HCT116 (cell line): ENCODE measurements at regions not wholly inside any gene's neighbourhood (a gene's known extent, or its start where the extent isn't known, plus 50 kb on each side); places are given as distances from the start of the nearest gene placed in this dataset.
"Not testable (repeated sequence)": the region's sequence is repeated elsewhere in the genome, so short reads cannot be mapped to it uniquely, and the experiment has no call there.

Source experiments
- ATAC-seq: fragments of 200-7000 bp; cut with Tn5 transposase; 2 replicates; pipeline ENCODE4 v1.9.1; 2020; ENCODE audit warnings: mild to moderate bottlenecking, moderate library complexity
- BruUV-seq: library from RNA; stranded (reverse); fragments of 400-500 nt; replicated peaks from 2 replicates; lab custom pipeline; 2021; lab: Mats Ljungman, UMichigan
- CTCF ChIA-PET: fragments of 300-600 bp; sonication (Branson Sonifier 250); formaldehyde crosslinking; loops from one replicate; lab custom pipeline; 2021; ENCODE audit warnings: antibody characterized with exemption; lab: Charles Lee
- POLR2A ChIA-PET: fragments of 300-600, 350-600 bp; sonication (Branson Sonifier 250); formaldehyde crosslinking; loops from one replicate; lab custom pipeline; 2021; ENCODE audit warnings: antibody characterized with exemption; lab: Charles Lee
- RAD21 ChIA-PET, 2 experiments: fragments of 300-600 bp; sonication (Branson Sonifier 250); formaldehyde crosslinking; loops; one replicate each; lab custom pipeline; 2023; ENCODE audit warnings: low total read pairs in 2 of 2; ENCODE audit not compliant: uncharacterized antibody in 2 of 2, unreplicated experiment in 2 of 2, low non-redundant PET in 1 of 2; lab: Charles Lee
- DNase-seq: peaks from one replicate; pipeline ENCODE4 v3.0.0-alpha.2; 2010; ENCODE audit warnings: low read depth, low spot score
- H2AFZ ChIP-seq: fragments of 200-600 bp; shearing (Covaris generic), sonication (generic); 2 replicates; pipeline ENCODE4 v1.6.1; 2017; ENCODE audit warnings: low read depth, mixed run types, mixed read lengths, antibody characterized with exemption, low read length; ENCODE audit not compliant: poor library complexity, severe bottlenecking
- H3K27ac ChIP-seq: 2 replicates; pipeline ENCODE4 v1.5.1; 2012; ENCODE audit warnings: low read depth, low read length
- H3K27me3 ChIP-seq: fragments of 200-600 bp; sonication (generic); 2 replicates; pipeline ENCODE4 v1.6.1; 2016; ENCODE audit warnings: mixed run types, low read length, mixed read lengths; ENCODE audit not compliant: insufficient read depth
- H3K36me3 ChIP-seq, 2 experiments: fragments of 200-500 bp in 1 of 2; fragments of 200-600 bp in 1 of 2; sonication (Bioruptor generic) in 1 of 2; sonication (generic) in 1 of 2; 2 replicates each; pipeline versions ENCODE4 v1.5.1 to v1.6.1; 2014 to 2016; ENCODE audit warnings: low read length in 2 of 2, inconsistent platforms in 1 of 2, mixed read lengths in 1 of 2, mixed run types in 1 of 2; ENCODE audit not compliant: insufficient read depth in 2 of 2, control insufficient read depth in 1 of 2
- H3K4me1 ChIP-seq, 2 experiments: fragments of 200-600 bp in 1 of 2; sonication (generic) in 1 of 2; 2 replicates each; pipeline versions ENCODE4 v1.5.1 to v1.6.1; 2012 to 2017; ENCODE audit warnings: low read length in 2 of 2, inconsistent platforms in 1 of 2, mild to moderate bottlenecking in 1 of 2, mixed read lengths in 1 of 2, mixed run types in 1 of 2, moderate library complexity in 1 of 2; ENCODE audit not compliant: insufficient read depth in 2 of 2, control insufficient read depth in 1 of 2
- H3K4me2 ChIP-seq: fragments of 200-600 bp; sonication (generic); 2 replicates; pipeline ENCODE4 v1.6.1; 2017; ENCODE audit warnings: mixed run types, low read length, mixed read lengths
- H3K4me3 ChIP-seq, 2 experiments: fragments of 200-600 bp in 1 of 2; sonication (generic) in 1 of 2; replicated peaks in 1 of 2; 2 replicates each; pipeline ENCODE4 v1.5.1; 2011 to 2016; ENCODE audit warnings: low read length in 2 of 2, control low read depth in 1 of 2, low read depth in 1 of 2, mild to moderate bottlenecking in 1 of 2, mixed read lengths in 1 of 2, mixed run types in 1 of 2
- H3K79me2 ChIP-seq: fragments of 200-600 bp; sonication (generic); 2 replicates; pipeline ENCODE4 v1.6.1; 2017; ENCODE audit warnings: mild to moderate bottlenecking, mixed run types, low read length, moderate library complexity, mixed read lengths; ENCODE audit not compliant: insufficient read depth
- H3K9ac ChIP-seq: fragments of 200-600 bp; sonication (generic); 2 replicates; pipeline ENCODE4 v1.6.1; 2016; ENCODE audit warnings: low read length, mixed read lengths
- H3K9me2 ChIP-seq: fragments of 200-600 bp; sonication (generic), shearing (Covaris generic); 2 replicates; pipeline ENCODE4 v1.6.1; 2017; ENCODE audit warnings: mixed run types, mild to moderate bottlenecking, moderate library complexity; ENCODE audit not compliant: insufficient read depth
- H3K9me3 ChIP-seq, 2 experiments: fragments of 200-500 bp in 1 of 2; fragments of 200-600 bp in 1 of 2; sonication (Bioruptor generic) in 1 of 2; sonication (generic) in 1 of 2; 2 replicates each; pipeline ENCODE4 v1.6.1; 2014 to 2017; ENCODE audit warnings: low read length in 2 of 2, mixed read lengths in 2 of 2, inconsistent platforms in 1 of 2, low read depth in 1 of 2, mild to moderate bottlenecking in 1 of 2, mixed run types in 1 of 2, moderate library complexity in 1 of 2; ENCODE audit not compliant: control insufficient read depth in 1 of 2, insufficient read depth in 1 of 2
- H4K20me1 ChIP-seq: fragments of 200-600 bp; sonication (generic), shearing (Covaris generic); 2 replicates; pipeline ENCODE4 v1.6.1; 2017; ENCODE audit warnings: mixed run types, mild to moderate bottlenecking, moderate library complexity; ENCODE audit not compliant: insufficient read depth
- ATF3 ChIP-seq: IDR thresholded peaks from 2 replicates; pipeline ENCODE4 v1.6.1; 2012
- CBX3 ChIP-seq: IDR thresholded peaks from 2 replicates; pipeline ENCODE4 v1.6.1; 2012; ENCODE audit warnings: low read depth
- CTCF ChIP-seq, 3 experiments: fragments of 200-600 bp in 1 of 3; sonication (generic) in 1 of 3; IDR thresholded peaks in 2 of 3; conservative IDR thresholded peaks in 1 of 3; 2 replicates each; pipeline ENCODE4 v1.5.1; 2012 to 2017; ENCODE audit warnings: low read depth in 2 of 3, low read length in 2 of 3, antibody characterized with exemption in 1 of 3, borderline replicate concordance in 1 of 3, control low read depth in 1 of 3, mild to moderate bottlenecking in 1 of 3, mixed read lengths in 1 of 3, mixed run types in 1 of 3, moderate library complexity in 1 of 3; ENCODE audit not compliant: insufficient read depth in 1 of 3
- EGR1 ChIP-seq: IDR thresholded peaks from 2 replicates; pipeline ENCODE4 v1.6.1; 2012; ENCODE audit warnings: low read depth
- ELF1 ChIP-seq: IDR thresholded peaks from 2 replicates; pipeline ENCODE4 v1.6.1; 2012; ENCODE audit warnings: low read depth, borderline replicate concordance
- JUND ChIP-seq: IDR thresholded peaks from 2 replicates; pipeline ENCODE4 v1.6.1; 2012
- MAX ChIP-seq: IDR thresholded peaks from 2 replicates; pipeline ENCODE4 v1.6.1; 2012
- POLR2A ChIP-seq: IDR thresholded peaks from 2 replicates; pipeline ENCODE4 v1.7.0; 2011; ENCODE audit warnings: borderline replicate concordance; ENCODE audit not compliant: insufficient read depth, insufficient read length; ENCODE audit errors: extremely low read depth
- RAD21 ChIP-seq: IDR thresholded peaks from 2 replicates; pipeline ENCODE4 v1.6.1; 2012; ENCODE audit warnings: low read depth, mild to moderate bottlenecking
- REST ChIP-seq: IDR thresholded peaks from 2 replicates; pipeline ENCODE4 v1.6.1; 2012; ENCODE audit warnings: low read depth
- TCF7L2 ChIP-seq: IDR thresholded peaks from 2 replicates; pipeline ENCODE4 v1.7.0; 2011; ENCODE audit warnings: borderline replicate concordance, inconsistent platforms; ENCODE audit not compliant: insufficient read depth, insufficient read length; ENCODE audit errors: extremely low read depth
- YY1 ChIP-seq: IDR thresholded peaks from 2 replicates; pipeline ENCODE4 v1.6.1; 2011; ENCODE audit warnings: low read length, low read depth, moderate library complexity, mild to moderate bottlenecking; ENCODE audit not compliant: insufficient replicate concordance; ENCODE audit errors: extremely low read depth
- ZBTB33 ChIP-seq: IDR thresholded peaks from 2 replicates; pipeline ENCODE4 v1.6.1; 2011; ENCODE audit warnings: mild to moderate bottlenecking, low read length, moderate library complexity; ENCODE audit not compliant: insufficient replicate concordance; ENCODE audit errors: extremely low read depth
- ZFX ChIP-seq: fragments of 450-650 bp; IDR thresholded peaks from 2 replicates; pipeline ENCODE4 v1.6.1; 2017
- intact Hi-C: fragments of 100-400 bp; cut with micrococcal nuclease; formaldehyde crosslinking; loops from 2 replicates; pipeline ENCODE4 v1.10.0; 2022

GRCh38 chr20:53855733-53856132 is 214.7 kb downstream of the BCAS1 start:
- Histone ChIP-seq H3K4me1 (peaks cover 6 to 9% of the 10 kb centered on the region in 2 experiments), H3K36me3 (no peaks in the 10 kb centered on the region), H3K27me3 (no peaks in the 10 kb centered on the region), H4K20me1 (no peaks in the 10 kb centered on the region), H3K27ac (no peak overlapping the region), H3K4me3 (no peak overlapping the region), H3K9me3 (no peaks in the 10 kb centered on the region), H3K9ac (no peak overlapping the region), H3K79me2 (no peaks in the 10 kb centered on the region), H3K9me2 (no peaks in the 10 kb centered on the region), H2AFZ (no peak overlapping the region), H3K4me2 (no peak overlapping the region)
- RAD21 ChIA-PET, result no interaction called here
- no TSS peak for BruUV-seq
- ATAC-seq (no peak), DNase-seq (no peak)
- CTCF ChIA-PET, result no interaction called here
- POLR2A ChIA-PET, result interaction anchor here (0.6 kb wide), 1 partner anchor 241 kb away, joined by 4 read pairs; no protein-coding TSS in a partner anchor
- TF ChIP-seq EGR1 (no peak), ELF1 (no peak), CTCF (IDR thresholded peaks at IDR 0.05 in 2 of 3, conservative IDR thresholded peaks at IDR 0.05 in 1 of 3; ENCODE audit: borderline replicate concordance in 1 of 3, insufficient read depth in 1 of 3, low read depth in 2 of 3, low read length in 2 of 3) (no peak), REST (no peak), CBX3 (no peak), RAD21 (no peak), MAX (no peak), JUND (no peak), ZBTB33 (no peak), TCF7L2 (no peak), YY1 (no peak), ZFX (no peak), ATF3 (no peak), POLR2A (no peak)
- intact Hi-C loops, result no loop called here

- POLR2A ChIA-PET, DNase-seq, H2AFZ ChIP-seq, H3K79me2 ChIP-seq, H3K36me3 ChIP-seq, H3K9ac ChIP-seq, ATAC-seq, H3K27ac ChIP-seq, H3K4me1 ChIP-seq, CTCF ChIA-PET, H3K4me3 ChIP-seq, intact Hi-C loops, H3K9me2 ChIP-seq, BruUV-seq, H3K9me3 ChIP-seq, H3K27me3 ChIP-seq, RAD21 ChIA-PET, H4K20me1 ChIP-seq, H3K4me2 ChIP-seq: not testable (repeated sequence)
Measured at GRCh38 chr20:53854609-53854926, 215.8 kb downstream of the BCAS1 start.
